ENCODE measurements at regions not wholly inside any gene's neighbourhood (a gene's known extent, or its start where the extent isn't known, plus 50 kb on each side); places are given as distances from the start of the nearest gene placed in this dataset.
"Not testable (repeated sequence)": the region's sequence is repeated elsewhere in the genome, so short reads cannot be mapped to it uniquely, and the experiment has no call there.

- DNase-seq (ENCODE audit: low read depth), result no peak
Measured at GRCh38 chr12:107590814-107591375, 94.7 kb upstream of the PWP1 start.

GRCh38 chr12:107593713-107594381 is 91.8 kb upstream of the PWP1 start:
- no peak for DNase-seq (ENCODE audit: low read depth)

DNA sequence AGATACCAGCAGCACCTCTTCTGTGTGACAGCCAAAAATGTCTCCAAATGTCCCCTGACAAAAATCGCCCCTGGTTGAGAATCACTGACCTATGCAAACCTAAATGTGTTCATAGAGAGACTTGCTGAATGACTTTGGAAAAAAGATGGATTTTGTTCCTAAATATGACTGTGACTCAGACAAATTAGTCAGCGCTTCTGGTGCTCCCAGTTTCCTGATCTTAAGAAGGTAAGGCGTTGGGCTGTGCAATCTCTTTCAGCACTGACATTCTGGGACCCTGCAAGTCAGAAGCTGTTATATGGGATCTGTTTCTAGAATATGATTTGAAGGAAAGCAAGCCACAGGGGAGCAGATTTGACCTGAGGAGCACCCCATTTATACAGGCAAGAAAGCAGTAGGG is 90.6 kb upstream of the PWP1 start:
- no peak for DNase-seq (ENCODE audit: low read depth)

DNA sequence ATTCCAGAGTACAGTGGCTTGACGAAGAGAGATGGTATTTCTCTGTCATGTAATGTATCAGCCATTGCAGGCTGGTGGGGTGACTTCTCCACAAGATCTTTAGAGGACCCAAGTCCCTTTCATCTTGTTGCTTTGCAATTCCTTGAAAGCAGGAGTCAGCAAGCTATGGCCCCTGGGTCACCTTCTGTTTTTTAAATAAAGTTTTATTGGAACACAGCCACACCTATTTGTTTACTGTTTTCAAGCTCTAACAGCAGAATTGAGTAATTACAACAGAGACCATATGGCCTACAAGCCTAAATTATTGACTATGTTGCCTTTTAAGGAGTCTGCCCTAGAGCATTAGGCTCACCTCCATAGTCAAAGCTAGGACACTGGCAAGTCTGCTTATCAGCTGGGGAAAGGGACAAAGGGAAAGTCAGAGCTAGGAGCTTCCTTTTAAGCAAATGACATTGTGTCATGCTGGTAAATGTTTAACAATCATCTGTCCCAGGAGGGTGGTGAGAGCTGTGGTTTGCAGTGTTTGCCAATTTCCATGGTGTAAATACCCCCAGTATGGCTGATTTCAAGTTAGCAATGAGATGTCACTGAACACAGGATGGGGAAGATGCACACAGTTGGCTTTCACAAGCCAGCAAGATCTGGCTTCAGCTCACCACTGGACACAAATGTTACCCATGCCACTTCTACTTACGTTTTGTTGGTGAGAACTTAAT is 87.7 kb upstream of the PWP1 start:
- DNase-seq (ENCODE audit: low read depth), result no peak

DNA sequence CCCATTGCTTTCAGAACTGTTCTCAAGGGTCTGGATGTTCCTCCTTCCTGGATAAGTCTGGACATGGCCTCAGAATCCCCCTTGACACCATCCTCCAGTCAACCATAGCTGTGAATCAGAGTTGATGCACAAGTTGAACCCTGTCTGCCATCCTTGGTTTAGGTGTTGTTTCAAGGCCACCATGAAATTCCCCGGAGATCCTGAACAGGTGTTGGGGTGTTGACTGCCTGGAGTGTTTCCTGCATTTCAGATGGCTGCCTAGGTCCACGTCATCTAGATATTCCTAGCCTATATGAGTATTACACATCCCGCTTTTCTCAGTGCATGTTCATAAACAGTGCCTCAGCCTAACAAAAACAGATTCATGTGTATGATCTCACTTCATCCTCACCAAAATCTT is 86.7 kb upstream of the PWP1 start:
- no peak for DNase-seq (ENCODE audit: low read depth)

- no peak for DNase-seq (ENCODE audit: low read depth)
Measured at GRCh38 chr12:107600581-107601144, 84.9 kb upstream of the PWP1 start.

- no peak for DNase-seq (ENCODE audit: low read depth)
Measured at GRCh38 chr12:107602446-107602845, 83.2 kb upstream of the PWP1 start.

DNA sequence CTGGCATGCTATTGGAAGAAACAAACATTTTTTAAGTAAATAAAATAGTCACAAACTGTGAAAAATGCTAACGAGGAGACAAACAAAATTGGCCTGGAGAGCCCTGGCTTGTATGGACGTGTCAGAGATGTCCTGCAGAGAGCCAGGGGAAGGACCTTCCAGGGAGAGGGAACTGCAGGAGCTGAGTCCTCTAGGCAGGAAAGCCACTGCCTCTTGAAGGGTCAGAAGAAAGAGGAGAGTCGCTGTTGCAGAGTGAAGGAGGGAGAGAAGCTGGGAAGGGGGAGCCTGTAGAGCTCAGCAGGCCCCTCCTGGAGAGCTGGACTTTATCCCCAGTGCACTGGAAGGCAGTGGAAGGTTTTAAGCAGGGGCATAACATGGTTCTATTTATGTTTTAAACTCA is 80.3 kb upstream of the PWP1 start:
- DNase-seq (ENCODE audit: low read depth), result no peak

DNA sequence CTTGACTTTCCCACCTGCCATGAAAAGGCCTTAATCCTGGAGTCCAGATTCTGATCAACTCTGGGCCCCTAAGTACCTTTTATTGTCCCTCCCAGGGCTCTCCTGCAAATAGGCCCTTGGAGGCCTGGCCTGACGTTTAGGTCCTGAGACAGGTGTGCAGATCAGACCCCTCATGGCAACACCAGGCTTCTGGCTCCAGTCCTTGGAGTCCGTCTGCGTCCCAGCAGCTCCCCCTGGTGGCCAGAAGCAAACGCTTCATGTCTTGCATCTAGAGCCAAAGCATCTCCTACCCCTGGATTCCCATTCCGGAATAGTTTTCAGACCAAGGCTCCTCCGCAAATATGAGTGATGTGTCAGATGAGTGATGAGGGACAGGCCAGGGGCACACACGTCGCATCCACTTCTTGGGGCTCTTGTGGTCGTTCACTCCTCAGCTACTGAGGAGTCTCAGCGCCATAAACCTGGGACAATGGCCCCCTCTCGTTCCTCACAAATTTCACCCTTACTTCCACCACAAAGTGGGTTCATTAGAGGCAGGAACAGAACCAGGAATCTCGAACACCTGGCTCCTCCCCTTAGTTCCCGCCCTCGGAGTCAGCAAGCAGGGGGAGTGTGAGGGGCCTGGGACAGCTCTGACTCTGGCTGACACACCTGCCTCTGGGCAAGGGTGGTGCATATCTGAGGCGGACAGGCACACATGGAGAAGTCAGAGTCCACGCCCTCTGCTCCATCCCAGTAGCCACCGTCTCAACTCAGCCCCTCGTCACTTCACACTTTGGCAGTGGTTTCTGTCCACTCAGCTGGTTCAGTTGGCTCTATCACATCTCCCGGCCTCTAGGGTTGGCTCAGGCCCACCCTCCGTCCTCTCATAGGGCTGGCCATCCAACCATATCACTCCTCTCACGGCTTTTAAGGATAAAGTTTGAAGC is 77.9 kb upstream of the PWP1 start:
- DNase-seq (ENCODE audit: low read depth), result peak; percentile 74

DNA sequence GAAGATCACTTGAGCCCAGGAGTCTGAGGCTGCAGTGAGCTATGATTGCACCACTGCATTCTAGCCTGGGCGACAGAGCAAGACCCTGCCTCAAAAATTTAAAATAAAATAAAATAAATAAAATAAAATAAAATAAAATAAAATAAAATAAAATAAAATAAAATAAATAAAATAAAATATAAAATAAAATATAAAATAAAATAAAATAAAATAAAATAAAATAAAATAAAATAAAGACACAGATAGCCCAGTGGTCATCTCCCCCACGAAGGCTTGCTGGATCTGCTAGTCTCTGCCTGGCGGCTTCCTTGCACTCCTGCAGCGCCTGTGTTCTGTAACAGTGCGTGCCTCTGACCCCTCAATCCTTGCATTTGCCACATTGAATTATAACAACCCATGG is 76.8 kb upstream of the PWP1 start:
- DNase-seq (ENCODE audit: low read depth), result not testable (repeated sequence)

GRCh38 chr12:107610021-107610859 is 75.4 kb upstream of the PWP1 start:
- DNase-seq (ENCODE audit: low read depth), result no peak

DNA sequence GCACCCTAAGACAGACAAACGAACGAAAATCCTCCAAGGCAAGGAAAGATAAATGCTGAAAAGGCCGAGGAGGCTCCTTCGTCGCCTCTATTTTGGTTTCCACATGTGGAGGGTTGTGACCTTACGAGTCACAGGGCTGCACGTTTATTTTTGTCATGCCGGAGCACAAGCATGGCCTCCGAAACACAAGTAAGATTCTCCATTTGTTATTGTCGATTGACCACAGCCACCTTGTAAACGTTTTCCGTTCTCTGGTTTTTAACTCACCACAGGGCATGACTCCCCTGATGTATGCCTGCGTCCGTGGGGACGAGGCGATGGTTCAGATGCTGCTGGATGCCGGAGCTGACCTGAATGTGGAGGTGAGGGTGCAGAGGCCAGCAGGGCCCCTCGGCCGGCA is 73.1 kb upstream of the PWP1 start:
- no peak for DNase-seq (ENCODE audit: low read depth)

GRCh38 chr12:107616941-107617340 is 68.7 kb upstream of the PWP1 start:
- no peak for DNase-seq (ENCODE audit: low read depth)

- no peak for DNase-seq (ENCODE audit: low read depth)
Measured at GRCh38 chr12:107618106-107618505, 67.5 kb upstream of the PWP1 start.

DNA sequence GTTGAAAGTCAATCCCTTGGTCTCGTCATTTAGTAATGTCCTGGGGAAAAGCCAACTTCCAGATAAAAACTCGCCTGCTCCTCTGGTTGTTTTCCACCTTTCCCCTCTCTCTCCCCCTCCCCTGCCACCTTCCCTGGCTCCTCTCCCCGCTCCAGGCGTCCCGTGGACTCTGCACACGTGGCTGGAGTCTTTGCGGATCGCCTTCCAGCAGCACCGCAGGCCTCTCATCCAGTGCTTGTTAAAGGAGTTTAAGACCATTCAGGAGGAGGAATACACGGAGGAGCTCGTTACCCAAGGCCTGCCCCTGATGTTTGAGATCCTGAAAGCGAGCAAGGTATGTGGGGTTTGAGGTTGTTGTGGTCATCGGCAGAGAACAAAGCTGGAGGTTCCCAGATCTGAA is 65.8 kb upstream of the PWP1 start:
- no peak for DNase-seq (ENCODE audit: low read depth)

DNA sequence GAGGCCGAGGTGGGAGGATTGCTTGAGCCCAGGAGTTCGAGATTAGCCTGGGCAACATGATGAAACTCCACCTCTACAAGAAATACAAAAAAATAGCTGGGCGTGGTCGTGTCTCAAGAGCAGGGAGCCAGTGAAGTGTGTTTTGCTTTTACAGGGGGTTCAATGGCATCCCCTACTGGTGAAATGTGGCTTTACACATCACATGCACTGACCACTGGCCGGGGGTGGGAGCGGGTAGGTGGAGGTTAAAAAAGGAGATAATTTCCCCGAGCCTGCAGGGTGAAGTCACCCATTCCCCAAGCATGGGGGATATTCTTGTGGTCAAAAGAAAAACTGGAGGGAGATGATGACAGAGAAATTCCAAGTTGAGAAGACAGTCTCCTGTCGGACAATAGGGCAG is 63.6 kb upstream of the PWP1 start:
- no peak for DNase-seq (ENCODE audit: low read depth)

DNA sequence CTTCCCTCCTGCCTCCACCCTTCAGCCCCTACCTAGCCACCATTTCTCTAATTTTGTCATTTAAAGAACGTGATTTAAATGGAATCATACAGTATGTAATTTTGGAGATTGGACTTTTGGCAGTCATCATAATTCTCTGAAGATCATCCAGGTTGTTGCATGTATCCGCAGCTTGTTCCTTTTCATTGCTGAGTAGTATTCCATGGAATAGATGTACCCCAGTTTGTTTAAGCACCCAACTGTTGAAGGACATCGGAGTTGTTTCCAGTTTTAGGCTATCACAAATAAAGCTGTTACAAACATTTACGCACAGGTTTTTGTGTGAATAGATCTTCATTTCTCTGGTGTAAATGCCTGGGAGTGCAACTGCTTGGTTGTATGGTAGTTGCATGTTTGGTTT is 61.1 kb upstream of the PWP1 start:
- no peak for DNase-seq (ENCODE audit: low read depth)

DNA sequence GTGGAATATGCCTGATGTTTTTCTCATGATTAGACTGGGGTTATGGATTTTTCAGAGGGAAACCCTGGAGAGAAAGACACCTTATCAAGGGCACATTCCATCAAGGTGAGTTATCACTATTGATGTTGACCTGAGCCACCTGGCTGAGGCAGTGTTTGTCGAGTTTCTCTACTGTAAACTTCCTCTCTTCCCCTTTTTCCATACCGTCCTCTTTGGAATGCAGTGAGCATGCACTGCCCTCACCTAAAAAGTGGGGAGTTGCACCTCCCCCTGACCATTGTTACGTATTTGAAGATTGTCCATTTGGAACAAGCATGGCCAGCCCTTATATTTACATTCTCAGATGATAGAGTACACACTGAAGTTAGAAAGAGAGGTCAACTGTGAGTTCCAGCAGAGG is 53.9 kb upstream of the PWP1 start:
- DNase-seq (ENCODE audit: low read depth), result no peak

DNA sequence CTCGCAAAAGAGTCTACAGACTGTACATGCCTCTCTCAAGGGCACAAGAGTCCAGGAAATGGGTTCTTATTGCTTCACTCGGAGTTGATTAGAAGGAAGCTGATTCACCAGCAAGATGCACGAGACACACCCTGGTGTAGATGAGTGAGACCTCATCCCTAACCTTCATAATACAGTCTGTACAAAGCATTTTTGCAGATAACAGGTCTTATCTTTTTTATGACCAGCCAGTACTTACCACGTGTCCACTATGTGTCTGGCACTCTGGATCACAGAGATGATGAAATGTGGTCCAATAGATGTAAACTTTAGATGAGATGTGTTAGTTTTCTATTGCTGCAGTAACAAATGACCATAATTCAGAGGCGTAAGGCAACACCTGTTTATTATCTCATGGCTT is 53.4 kb upstream of the PWP1 start:
- DNase-seq (ENCODE audit: low read depth), result no peak

DNA sequence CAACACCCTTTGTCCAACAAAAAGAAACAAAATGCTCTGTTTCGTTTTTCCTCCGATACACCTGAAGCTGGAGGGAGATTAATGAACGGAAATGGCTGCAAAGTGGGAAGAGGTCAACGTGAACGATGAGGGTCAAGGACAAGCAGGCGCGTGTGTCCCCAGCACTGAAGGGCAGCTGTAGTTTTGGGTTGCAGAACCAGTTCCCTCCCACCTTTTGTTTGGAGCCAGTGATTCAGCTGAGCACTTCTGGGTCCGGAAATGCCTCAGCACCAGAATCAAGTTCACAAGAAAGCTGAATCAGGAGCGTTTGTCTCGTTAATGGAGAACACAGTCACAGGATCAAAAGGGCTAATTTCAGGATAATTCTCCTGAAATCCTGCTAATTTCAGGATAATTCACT is 51.1 kb upstream of the PWP1 start:
- no peak for DNase-seq (ENCODE audit: low read depth)

DNA sequence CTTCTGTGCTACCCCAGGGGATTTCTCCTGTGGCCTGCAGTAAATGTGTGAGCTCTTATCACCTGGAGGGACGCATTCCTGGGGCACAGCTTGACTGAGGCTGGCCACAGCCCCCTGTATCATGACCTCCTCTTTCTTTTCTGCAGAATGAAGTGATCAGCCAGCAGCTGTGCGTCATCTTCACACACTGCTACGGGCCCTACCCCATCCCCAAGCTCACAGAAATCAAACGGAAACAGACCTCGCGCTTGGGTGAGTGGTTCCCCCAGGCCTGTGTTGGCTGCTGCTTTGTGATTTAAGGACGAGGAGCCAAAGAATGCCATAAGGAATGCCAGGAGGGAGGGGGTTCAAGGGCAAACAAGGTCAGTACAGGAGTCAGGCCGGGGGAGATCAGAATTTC is 50.5 kb upstream of the PWP1 start:
- no peak for DNase-seq (ENCODE audit: low read depth)

Measured in stimulated activated CD8-positive, alpha-beta memory T cell treated with anti-CD3 and anti-CD28 coated beads, Interleukin-15, amount 100 ng/mL, for 24 hours (primary cell).